CD8-positive, alpha-beta memory T cell (primary cell): ENCODE measurements at regions not wholly inside any gene's neighbourhood (a gene's known extent, or its start where the extent isn't known, plus 50 kb on each side); places are given as distances from the start of the nearest gene placed in this dataset.

Experiments used
- CTCF ChIA-PET: fragments of 350-600 bp; sonication (Branson Sonifier 250); formaldehyde crosslinking; loops from one replicate; lab custom pipeline; 2021; ENCODE audit warnings: antibody characterized with exemption; lab: Charles Lee
- POLR2A ChIA-PET: fragments of 350-600 bp; sonication (Branson Sonifier 250); formaldehyde crosslinking; loops from one replicate; lab custom pipeline; 2021; ENCODE audit warnings: antibody characterized with exemption; lab: Charles Lee
- DNase-seq, 5 donors: peaks; one replicate each; pipeline versions ENCODE4 v3.0.0 to v3.0.0-alpha.2; 2020 to 2022; ENCODE audit warnings: mixed read lengths in 1 of 5
- H3K27ac ChIP-seq: one replicate; pipeline ENCODE4 v1.7.0; 2013; ENCODE audit warnings: low read depth, mild to moderate bottlenecking, low read length, moderate library complexity
- H3K27me3 ChIP-seq: 2 replicates; pipeline ENCODE4 v1.7.0; 2013; ENCODE audit warnings: low read length, mild to moderate bottlenecking; ENCODE audit not compliant: insufficient read depth, poor library complexity, severe bottlenecking
- H3K36me3 ChIP-seq: 2 replicates; pipeline ENCODE4 v1.7.0; 2013; ENCODE audit warnings: mild to moderate bottlenecking, low read length, moderate library complexity; ENCODE audit not compliant: insufficient read depth
- H3K4me1 ChIP-seq: 2 replicates; pipeline ENCODE4 v1.7.0; 2013; ENCODE audit warnings: mild to moderate bottlenecking, low read length, moderate library complexity; ENCODE audit not compliant: insufficient read depth
- H3K4me3 ChIP-seq: 2 replicates; pipeline ENCODE4 v1.7.0; 2013; ENCODE audit warnings: mild to moderate bottlenecking, low read length
- H3K9me3 ChIP-seq: 2 replicates; pipeline ENCODE4 v1.7.0; 2013; ENCODE audit warnings: mild to moderate bottlenecking, low read length
- H3K27ac Mint-ChIP-seq, 8 donors: one replicate each; pipeline ENCODE4 v1.8.0; 2020 to 2021; ENCODE audit warnings: mixed read lengths in 8 of 8, mild to moderate bottlenecking in 6 of 8, inconsistent platforms in 3 of 8, moderate library complexity in 3 of 8
- H3K27me3 Mint-ChIP-seq, 2 donors: one replicate each; pipeline ENCODE4 v1.8.0; 2020 to 2021; ENCODE audit warnings: mixed read lengths in 2 of 2, mild to moderate bottlenecking in 1 of 2, moderate library complexity in 1 of 2
- H3K36me3 Mint-ChIP-seq, 3 donors: one replicate each; pipeline ENCODE4 v1.8.0; 2020 to 2021; ENCODE audit warnings: mixed read lengths in 3 of 3, inconsistent platforms in 1 of 3, mild to moderate bottlenecking in 1 of 3
- H3K4me1 Mint-ChIP-seq, 3 donors: one replicate each; pipeline ENCODE4 v1.8.0; 2020 to 2021; ENCODE audit warnings: mixed read lengths in 3 of 3, inconsistent platforms in 1 of 3, mild to moderate bottlenecking in 1 of 3
- H3K4me3 Mint-ChIP-seq, 7 donors: one replicate each; pipeline ENCODE4 v1.8.0; 2020 to 2021; ENCODE audit warnings: mixed read lengths in 7 of 7, mild to moderate bottlenecking in 6 of 7, moderate library complexity in 4 of 7, inconsistent platforms in 2 of 7
- H3K9me3 Mint-ChIP-seq, 5 donors: one replicate each; pipeline ENCODE4 v1.8.0; 2020 to 2022; ENCODE audit warnings: mixed read lengths in 5 of 5, mild to moderate bottlenecking in 3 of 5, moderate library complexity in 2 of 5, inconsistent platforms in 1 of 5

DNA sequence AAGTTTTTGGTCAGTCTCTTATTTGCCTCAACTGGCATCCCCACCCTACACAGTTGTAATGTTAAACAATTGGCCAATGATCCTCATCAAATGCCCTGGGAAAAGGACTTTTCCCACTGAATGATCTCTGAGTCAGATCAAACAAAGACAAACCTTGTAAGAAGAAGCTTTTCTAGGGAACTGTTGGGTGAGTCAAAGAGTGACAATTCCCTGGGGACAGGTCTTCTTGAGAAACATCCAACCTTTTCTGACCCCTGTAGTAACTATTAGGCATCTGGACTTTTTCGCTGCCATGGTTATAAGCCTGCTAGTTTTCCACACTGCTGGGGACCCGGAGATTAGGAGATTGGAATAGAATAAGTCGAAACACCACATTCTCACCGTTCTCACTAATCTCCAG lies 789.8 kb upstream of the API5 start:
- ChIA-PET POLR2A (no interaction called here), CTCF (no interaction called here)

DNA sequence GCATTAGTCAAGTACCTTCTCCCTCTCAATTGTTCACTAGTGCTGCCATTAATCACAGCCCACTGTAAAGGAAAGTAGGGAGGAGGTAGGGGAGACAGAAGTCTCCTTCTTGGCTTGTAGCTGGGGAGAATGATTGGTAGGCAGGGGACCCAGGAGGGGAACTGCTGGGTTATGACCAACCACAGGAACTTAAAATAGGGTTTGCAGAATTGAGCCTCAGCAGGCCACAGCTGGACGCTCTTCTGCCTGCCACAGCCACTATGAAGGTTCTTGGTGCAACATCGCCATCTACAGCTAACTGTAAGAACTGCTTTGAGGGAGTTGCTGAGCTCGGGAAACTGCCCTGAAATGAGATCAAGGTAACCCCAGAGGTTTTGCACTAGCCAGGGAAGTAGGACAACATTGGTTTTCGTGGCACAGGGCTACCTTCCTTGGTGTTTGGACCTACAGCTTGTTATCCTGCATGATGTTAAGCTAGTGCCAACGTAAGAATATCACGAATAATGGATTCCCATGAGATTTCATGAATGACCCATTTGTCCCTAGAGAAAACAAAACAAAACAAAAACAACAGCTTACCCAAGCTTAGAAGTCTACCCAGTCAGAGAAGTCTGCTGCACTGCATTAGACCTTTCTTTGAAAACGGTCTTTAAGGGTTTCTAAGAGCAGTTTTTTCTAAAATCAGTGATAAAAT lies 787.1 kb upstream of the API5 start:
- Mint-ChIP-seq H3K36me3 (no peaks in the 10 kb centered on the region), H3K9me3 (peaks cover 2 to 18% (median 11%) of the 10 kb centered on the region in 5 donors), H3K27me3 (no peaks in the 10 kb centered on the region), H3K4me1 (no peaks in the 10 kb centered on the region), H3K4me3 (no peak overlapping the region), H3K27ac (no peak overlapping the region)
- no peak for DNase-seq
- Histone ChIP-seq H3K27me3 (no peaks in the 10 kb centered on the region), H3K4me3 (no peak overlapping the region), H3K27ac (no peak overlapping the region), H3K4me1 (no peaks in the 10 kb centered on the region), H3K9me3 (no peaks in the 10 kb centered on the region), H3K36me3 (no peaks in the 10 kb centered on the region)
- ChIA-PET CTCF (no interaction called here), POLR2A (no interaction called here)

More for the DNA sequence above, 789.8 kb upstream of the API5 start:
- Histone ChIP-seq H3K4me3 (no peak overlapping the region), H3K27me3 (no peaks in the 10 kb centered on the region), H3K36me3 (no peaks in the 10 kb centered on the region), H3K27ac (no peak overlapping the region), H3K4me1 (no peaks in the 10 kb centered on the region), H3K9me3 (no peaks in the 10 kb centered on the region)
- H3K36me3 Mint-ChIP-seq: no peaks in the 10 kb centered on the region
- no peaks in the 10 kb centered on the region for H3K27me3 Mint-ChIP-seq
- no peak for DNase-seq
- no peaks in the 10 kb centered on the region for H3K4me1 Mint-ChIP-seq
- no peak overlapping the region for H3K27ac Mint-ChIP-seq
- H3K4me3 Mint-ChIP-seq: no peak overlapping the region
- H3K9me3 Mint-ChIP-seq: peaks cover under 1 to 18% (median 11%) of the 10 kb centered on the region in 5 donors

DNA sequence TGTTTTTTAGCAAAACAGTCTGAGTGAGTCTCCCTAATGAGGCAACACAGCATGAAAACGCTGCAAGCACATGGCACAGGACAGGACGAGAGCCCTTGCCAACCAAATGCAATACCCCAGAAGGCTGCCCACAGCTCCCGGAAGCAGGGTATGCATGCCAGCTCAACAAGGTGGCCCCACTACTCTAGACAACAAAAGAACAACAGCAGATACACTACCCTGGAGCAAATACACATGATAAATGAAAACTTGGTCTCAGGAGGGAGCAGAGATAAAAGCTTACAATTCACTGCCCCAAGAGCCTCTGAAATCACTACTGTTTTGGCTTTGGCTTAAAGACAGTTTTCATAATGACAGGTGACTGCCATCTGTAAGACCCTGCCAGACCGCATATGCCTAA lies 785.4 kb upstream of the API5 start:
- H3K4me3 Mint-ChIP-seq: no peak overlapping the region
- H3K27ac ChIP-seq: no peak overlapping the region
- DNase-seq: no peak
- no peaks in the 10 kb centered on the region for H3K4me1 ChIP-seq
- H3K36me3 ChIP-seq: no peaks in the 10 kb centered on the region
- H3K27me3 Mint-ChIP-seq: no peaks in the 10 kb centered on the region
- H3K27me3 ChIP-seq: no peaks in the 10 kb centered on the region
- no peaks in the 10 kb centered on the region for H3K4me1 Mint-ChIP-seq
- ChIA-PET POLR2A (no interaction called here), CTCF (no interaction called here)
- no peaks in the 10 kb centered on the region for H3K9me3 ChIP-seq
- H3K9me3 Mint-ChIP-seq: peaks cover 4 to 15% (median 11%) of the 10 kb centered on the region in 5 donors
- no peak overlapping the region for H3K27ac Mint-ChIP-seq
- no peak overlapping the region for H3K4me3 ChIP-seq
- no peaks in the 10 kb centered on the region for H3K36me3 Mint-ChIP-seq

DNA sequence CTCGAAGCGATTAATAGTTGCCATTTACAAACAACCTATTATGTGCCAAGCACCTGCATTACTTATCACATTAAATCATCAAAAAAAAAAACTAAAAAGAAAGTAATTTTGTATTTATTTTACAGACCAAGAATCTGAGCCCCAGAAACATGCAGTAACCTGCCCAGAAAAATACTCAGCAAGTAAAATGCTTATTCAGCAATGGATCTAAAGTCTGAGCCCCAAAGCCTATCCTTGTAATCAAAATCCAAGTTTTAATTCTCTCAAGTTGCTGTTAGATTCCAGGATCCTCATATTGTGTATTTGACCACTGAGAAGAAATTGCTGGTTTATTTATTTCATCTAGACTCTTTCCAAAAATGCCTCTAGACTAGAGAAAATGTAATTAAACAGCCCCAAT lies 783.3 kb upstream of the API5 start:
- Histone ChIP-seq H3K27me3 (no peaks in the 10 kb centered on the region), H3K4me1 (no peaks in the 10 kb centered on the region), H3K9me3 (no peaks in the 10 kb centered on the region), H3K36me3 (no peaks in the 10 kb centered on the region), H3K4me3 (no peak overlapping the region), H3K27ac (no peak overlapping the region)
- CTCF ChIA-PET: no interaction called here
- Mint-ChIP-seq H3K27ac (no peak overlapping the region), H3K4me3 (no peak overlapping the region), H3K36me3 (no peaks in the 10 kb centered on the region), H3K27me3 (no peaks in the 10 kb centered on the region), H3K9me3 (peaks cover 4 to 20% (median 9%) of the 10 kb centered on the region in 5 donors), H3K4me1 (no peaks in the 10 kb centered on the region)
- POLR2A ChIA-PET: no interaction called here
- DNase-seq: no peak

DNA sequence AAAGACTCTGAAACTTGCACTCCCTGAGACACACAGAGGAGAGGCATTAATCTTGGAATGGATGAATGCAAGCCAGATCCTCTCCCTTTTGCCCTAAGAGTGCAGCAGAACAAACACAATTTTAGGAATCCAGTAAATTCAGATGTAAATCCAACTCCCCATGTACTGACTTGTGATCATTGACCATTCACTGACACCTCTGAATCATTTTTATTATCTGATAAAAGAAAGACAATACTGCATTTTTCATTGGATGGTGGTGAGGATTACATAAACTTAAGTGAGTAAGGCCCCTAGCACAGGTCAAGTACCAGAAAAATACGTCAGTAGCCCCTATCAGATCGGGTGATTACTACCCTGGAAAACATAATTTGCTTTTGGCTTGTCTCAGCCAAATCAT lies 782.9 kb upstream of the API5 start:
- no peak overlapping the region for H3K27ac ChIP-seq
- H3K27me3 ChIP-seq: no peaks in the 10 kb centered on the region
- ChIA-PET POLR2A (no interaction called here), CTCF (no interaction called here)
- Mint-ChIP-seq H3K36me3 (no peaks in the 10 kb centered on the region), H3K27ac (no peak overlapping the region), H3K27me3 (no peaks in the 10 kb centered on the region), H3K4me3 (no peak overlapping the region), H3K4me1 (no peaks in the 10 kb centered on the region), H3K9me3 (peaks cover 4 to 20% (median 7%) of the 10 kb centered on the region in 5 donors)
- no peaks in the 10 kb centered on the region for H3K9me3 ChIP-seq
- no peak for DNase-seq
- no peak overlapping the region for H3K4me3 ChIP-seq
- no peaks in the 10 kb centered on the region for H3K36me3 ChIP-seq
- H3K4me1 ChIP-seq: no peaks in the 10 kb centered on the region

DNA sequence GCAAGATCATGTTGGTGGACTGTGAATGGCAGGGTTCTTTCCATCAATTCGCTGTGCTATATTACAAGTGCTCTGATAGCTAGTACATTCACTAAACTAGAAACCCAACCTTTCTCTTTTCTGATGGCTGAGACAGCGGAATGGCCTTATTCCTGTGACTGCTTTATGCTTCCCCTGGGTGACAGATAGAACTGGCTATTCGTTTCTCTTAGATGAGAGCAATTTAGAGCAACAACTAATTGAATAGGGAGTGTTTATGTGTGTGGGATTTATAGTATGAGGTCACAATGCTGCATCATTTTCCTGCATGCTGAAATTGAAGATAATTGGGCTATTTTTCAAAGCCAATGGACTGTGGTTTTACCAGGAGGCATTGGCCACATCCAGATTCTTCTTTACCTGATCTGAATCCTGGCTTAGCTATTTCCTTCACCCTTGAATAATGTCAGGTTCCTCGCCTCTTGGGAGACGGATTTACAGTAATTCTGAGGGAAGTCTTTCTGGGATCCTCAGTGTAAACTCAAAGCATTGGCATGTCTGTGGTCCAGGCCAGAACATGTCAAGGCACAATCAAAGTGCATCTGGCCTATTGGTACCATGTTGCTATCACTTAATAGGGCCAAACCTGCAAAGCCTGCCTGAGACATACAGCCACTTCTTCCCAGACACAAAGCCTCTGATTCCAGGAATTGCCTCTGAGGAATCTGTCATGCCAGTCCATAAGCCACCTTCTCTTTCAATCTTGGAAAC lies 775.0 kb upstream of the API5 start:
- H3K4me3 ChIP-seq: no peak overlapping the region
- DNase-seq: no peak
- Mint-ChIP-seq H3K4me3 (no peak overlapping the region), H3K36me3 (no peaks in the 10 kb centered on the region), H3K27ac (no peak overlapping the region), H3K9me3 (peaks cover 1 to 29% (median 6%) of the 10 kb centered on the region in 5 donors), H3K4me1 (no peaks in the 10 kb centered on the region), H3K27me3 (no peaks in the 10 kb centered on the region)
- ChIA-PET POLR2A (no interaction called here), CTCF (no interaction called here)
- no peaks in the 10 kb centered on the region for H3K36me3 ChIP-seq
- H3K4me1 ChIP-seq: no peaks in the 10 kb centered on the region
- H3K9me3 ChIP-seq: no peaks in the 10 kb centered on the region
- H3K27ac ChIP-seq: no peak overlapping the region
- H3K27me3 ChIP-seq: no peaks in the 10 kb centered on the region

DNA sequence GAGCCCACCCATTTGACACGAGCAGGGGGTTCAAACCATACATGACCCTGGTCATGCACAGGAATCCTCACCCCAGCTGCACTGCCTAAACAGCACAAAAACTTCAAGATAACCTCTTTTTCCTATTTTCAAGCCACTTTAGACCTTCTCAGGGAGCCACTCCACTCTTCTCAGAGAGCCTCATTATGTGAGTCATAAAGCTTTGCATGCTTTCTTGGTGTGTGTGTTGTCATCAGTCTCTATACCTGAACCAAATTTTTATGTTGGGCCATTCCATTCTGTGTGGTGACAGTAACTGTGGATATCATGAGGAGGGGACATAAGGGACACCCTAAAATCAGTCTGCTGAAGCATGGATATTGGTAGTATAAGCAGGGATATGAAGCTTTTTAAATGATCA lies 769.5 kb upstream of the API5 start:
- POLR2A ChIA-PET: no interaction called here
- peaks cover 3 to 27% (median 9%) of the 10 kb centered on the region in 5 donors for H3K9me3 Mint-ChIP-seq
- CTCF ChIA-PET: no interaction called here
- no peaks in the 10 kb centered on the region for H3K36me3 Mint-ChIP-seq
- Histone ChIP-seq H3K4me3 (no peak overlapping the region), H3K9me3 (no peaks in the 10 kb centered on the region), H3K4me1 (no peaks in the 10 kb centered on the region), H3K36me3 (no peaks in the 10 kb centered on the region), H3K27me3 (no peaks in the 10 kb centered on the region), H3K27ac (no peak overlapping the region)
- no peak overlapping the region for H3K4me3 Mint-ChIP-seq
- H3K4me1 Mint-ChIP-seq: no peaks in the 10 kb centered on the region
- DNase-seq: no peak
- no peak overlapping the region for H3K27ac Mint-ChIP-seq
- no peaks in the 10 kb centered on the region for H3K27me3 Mint-ChIP-seq

DNA sequence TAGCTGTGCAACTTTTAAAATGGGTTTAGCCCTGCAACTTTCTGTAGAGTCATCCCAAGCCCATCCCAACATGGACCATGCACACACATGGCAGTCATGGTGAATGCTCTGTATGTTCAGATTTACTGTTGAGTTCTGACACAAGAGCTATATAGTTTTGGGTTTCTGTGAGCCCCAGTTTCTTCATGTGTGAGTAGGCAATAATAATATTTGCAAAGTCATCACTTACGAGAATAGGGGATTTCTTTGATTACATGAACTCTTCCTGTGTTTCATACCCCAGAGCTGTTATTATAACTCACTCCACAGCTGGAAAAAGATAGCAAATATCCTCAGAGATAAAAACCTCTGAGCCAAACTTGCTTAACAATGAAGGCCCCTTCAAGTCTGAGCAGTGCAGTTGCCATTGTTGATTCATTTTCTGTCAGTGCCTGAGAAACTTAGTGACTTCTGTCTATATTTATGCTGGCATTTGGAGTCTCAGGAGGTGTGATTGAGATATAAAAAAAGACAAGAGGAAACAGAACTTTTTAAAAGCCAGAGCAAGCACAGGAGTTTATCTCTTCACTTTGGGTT lies 767.9 kb upstream of the API5 start:
- Histone ChIP-seq H3K36me3 (no peaks in the 10 kb centered on the region), H3K9me3 (no peaks in the 10 kb centered on the region), H3K27me3 (no peaks in the 10 kb centered on the region), H3K4me1 (no peaks in the 10 kb centered on the region), H3K4me3 (no peak overlapping the region), H3K27ac (no peak overlapping the region)
- no peaks in the 10 kb centered on the region for H3K4me1 Mint-ChIP-seq
- H3K36me3 Mint-ChIP-seq: no peaks in the 10 kb centered on the region
- H3K9me3 Mint-ChIP-seq: peaks cover 4 to 28% (median 9%) of the 10 kb centered on the region in 5 donors
- DNase-seq: no peak
- POLR2A ChIA-PET: no interaction called here
- no peak overlapping the region for H3K4me3 Mint-ChIP-seq
- H3K27me3 Mint-ChIP-seq: no peaks in the 10 kb centered on the region
- CTCF ChIA-PET: no interaction called here
- H3K27ac Mint-ChIP-seq: no peak overlapping the region
